ENCODE measurements at regions not wholly inside any gene's neighbourhood (a gene's known extent, or its start where the extent isn't known, plus 50 kb on each side); places are given as distances from the start of the nearest gene placed in this dataset.

GRCh38 chr2:18949871-18950270, 360.5 kb upstream of the NT5C1B start:
- no peak for TF ChIP-seq POLR2A (IDR thresholded peaks at IDR 0.05)
- no peak for TF ChIP-seq CTCF (IDR thresholded peaks at IDR 0.05)
